GM21786 (cell line): ENCODE measurements at regions not wholly inside any gene's neighbourhood (a gene's known extent, or its start where the extent isn't known, plus 50 kb on each side); places are given as distances from the start of the nearest gene placed in this dataset.
"Not testable (repeated sequence)": the region's sequence is repeated elsewhere in the genome, so short reads cannot be mapped to it uniquely, and the experiment has no call there.

ENCODE experiments used
- ATAC-seq: cut with Tn5 transposase; IDR thresholded peaks from one replicate; pipeline ENCODE4 v1.9.1; 2021; ENCODE audit not compliant: unreplicated experiment

- ATAC-seq = not testable (repeated sequence)
Measured at GRCh38 chrX:4613651-4614050, 900.2 kb upstream of the PRKX start.

DNA sequence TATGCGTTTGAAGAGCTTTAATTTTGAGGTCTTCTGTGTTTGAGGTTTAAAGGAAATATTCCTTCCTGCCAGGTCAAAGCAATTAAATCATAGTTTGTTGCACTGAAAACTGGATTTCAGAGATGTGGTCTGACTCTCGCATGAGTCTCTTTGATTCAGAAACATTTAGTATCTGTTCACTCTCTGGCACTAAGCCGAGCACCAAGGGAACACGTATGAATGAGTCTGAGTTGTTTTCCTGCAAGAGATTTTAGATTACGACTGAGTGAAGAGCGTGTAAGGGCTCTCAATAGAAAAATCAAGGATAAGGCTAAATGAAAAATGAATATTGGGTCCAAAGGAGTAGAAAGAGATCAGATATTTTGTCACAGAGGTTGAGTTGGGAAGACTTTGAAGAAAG is 875.4 kb upstream of the PRKX start:
- ATAC-seq = no peak

DNA sequence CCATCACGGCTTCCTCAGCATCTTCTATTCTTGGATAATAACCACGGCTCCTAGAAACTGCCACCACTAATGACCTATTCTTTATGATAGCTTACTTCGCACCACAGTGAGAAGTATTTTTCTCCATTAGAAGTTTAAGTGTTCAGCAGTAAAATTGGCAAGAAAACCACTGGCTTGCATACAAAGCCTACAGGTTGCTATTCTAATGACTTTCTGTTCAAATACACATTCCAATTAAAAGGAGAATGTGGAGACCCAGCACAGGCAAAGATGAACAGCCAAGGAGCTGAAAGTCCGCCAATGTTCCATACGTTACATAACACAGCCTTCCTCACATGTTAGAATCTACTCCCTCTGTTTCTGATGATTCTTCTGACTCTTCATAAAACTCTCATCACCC is 875.0 kb upstream of the PRKX start:
- ATAC-seq = no peak

GRCh38 chrX:4588056-4588455 is 874.6 kb upstream of the PRKX start:
- no peak for ATAC-seq

- ATAC-seq = no peak
Measured at GRCh38 chrX:4579999-4580398, 866.5 kb upstream of the PRKX start.

- ATAC-seq = no peak
Measured at GRCh38 chrX:4579480-4579879, 866.0 kb upstream of the PRKX start.

GRCh38 chrX:4572691-4573090 is 859.2 kb upstream of the PRKX start:
- ATAC-seq = no peak

DNA sequence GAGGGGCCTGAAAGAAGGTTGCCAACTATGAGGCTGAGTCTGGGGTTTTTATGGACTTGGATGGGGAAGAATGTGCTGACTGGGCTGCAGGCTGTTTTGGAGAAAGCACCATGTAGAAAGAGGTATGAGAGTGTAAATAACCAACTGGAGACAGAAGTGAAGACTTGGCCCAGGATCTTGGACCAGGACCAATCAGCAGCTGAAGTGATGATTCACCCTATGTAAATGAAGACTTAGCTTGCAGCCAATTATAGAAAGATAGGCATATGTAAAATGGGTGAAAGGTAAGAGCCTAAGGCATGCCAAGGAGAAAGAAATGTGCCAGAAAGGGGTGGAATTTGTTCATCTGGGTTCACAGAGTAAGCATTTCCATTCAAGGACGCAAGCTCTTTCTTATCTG is 856.7 kb upstream of the PRKX start:
- no peak for ATAC-seq

GRCh38 chrX:4560192-4560591 is 846.7 kb upstream of the PRKX start:
- ATAC-seq = no peak

- ATAC-seq = no peak
Measured at GRCh38 chrX:4550018-4550417, 836.6 kb upstream of the PRKX start.

GRCh38 chrX:4547213-4547836 is 833.9 kb upstream of the PRKX start:
- peak; percentile 75 for ATAC-seq

- ATAC-seq = not testable (repeated sequence)
Measured at GRCh38 chrX:4546178-4546577, 832.7 kb upstream of the PRKX start.

- no peak for ATAC-seq
Measured at GRCh38 chrX:4528247-4528646, 814.8 kb upstream of the PRKX start.

GRCh38 chrX:4485912-4486311 is 772.5 kb upstream of the PRKX start:
- ATAC-seq = no peak

- ATAC-seq = no peak
Measured at GRCh38 chrX:4484266-4484665, 770.8 kb upstream of the PRKX start.

DNA sequence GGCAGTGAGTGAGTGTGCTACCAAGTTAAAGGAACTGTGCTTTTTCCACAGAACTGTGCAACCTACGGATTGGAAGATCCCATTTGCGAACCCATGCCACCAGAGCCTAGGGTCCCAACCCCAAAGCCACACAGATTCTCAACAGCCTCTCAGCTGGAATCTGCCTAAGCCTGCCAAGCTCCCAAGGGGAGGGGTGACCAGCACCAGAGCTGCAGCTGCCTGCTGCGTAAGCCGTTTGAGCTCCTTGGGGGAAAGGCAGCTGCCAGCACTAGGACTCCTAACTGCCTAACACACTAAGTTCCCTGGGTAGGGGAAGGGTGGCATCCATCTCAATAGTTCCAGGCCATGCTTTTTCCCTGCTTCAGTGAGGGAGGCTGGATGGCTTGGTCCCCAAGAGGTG is 738.1 kb upstream of the PRKX start:
- no peak for ATAC-seq

DNA sequence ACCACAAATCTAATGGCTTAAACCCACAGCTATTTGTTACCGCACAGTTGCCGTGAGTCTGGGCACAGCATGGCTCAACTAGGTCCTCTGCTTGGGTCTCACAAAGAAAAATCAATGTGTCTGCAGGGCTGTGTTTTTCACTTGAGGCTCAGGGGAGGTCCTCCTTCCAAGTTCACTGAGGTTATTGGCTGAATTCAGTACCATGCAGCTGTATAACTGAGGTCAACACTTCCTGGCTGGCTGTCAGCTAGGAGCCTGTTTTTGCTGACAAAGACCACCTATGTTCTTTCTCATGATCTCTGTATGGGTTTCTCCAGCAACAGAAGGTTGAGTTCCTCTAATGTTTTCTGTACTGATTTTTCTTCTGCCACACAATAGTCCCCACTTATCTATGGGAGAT is 736.7 kb upstream of the PRKX start:
- ATAC-seq = no peak

GRCh38 chrX:4435905-4436304 is 722.5 kb upstream of the PRKX start:
- ATAC-seq = no peak

- ATAC-seq = no peak
Measured at GRCh38 chrX:4397471-4397870, 684.0 kb upstream of the PRKX start.

DNA sequence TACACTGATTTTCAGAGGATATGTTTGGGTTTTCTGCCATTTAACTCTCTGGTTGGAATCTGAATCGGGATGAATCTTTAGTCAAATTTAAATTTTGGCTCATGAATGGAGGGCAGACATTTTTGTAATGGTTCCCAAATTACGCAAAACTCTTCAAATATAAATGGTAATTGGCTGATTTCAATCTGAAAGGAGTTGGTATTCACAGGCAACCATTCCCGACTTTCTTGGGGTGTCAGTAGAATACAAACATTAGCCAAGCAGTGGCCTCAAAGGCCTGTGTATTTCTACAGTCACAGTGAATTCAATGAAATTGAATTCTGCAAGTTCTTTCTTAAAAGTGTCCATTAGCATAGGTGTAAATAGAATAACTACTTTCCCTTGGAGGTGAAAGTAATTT is 668.8 kb upstream of the PRKX start:
- ATAC-seq = no peak

DNA sequence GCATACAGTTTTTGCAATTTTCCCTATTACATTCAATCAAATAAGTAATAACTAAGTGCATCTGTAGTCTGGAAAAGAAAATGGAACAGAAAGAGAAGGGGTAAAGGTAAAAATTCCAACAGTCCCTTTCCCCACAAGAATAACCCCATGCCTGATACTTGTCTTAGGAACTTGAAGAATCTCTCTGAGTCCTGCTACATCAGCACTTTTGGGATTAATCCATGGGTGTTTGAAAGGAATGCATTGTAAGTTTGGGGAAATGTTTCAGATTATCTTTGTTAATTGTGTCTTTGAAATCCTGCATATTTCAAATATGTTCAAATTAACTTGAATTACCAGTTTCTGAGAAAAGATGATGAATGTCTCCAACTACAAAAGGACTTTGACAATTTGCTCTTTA is 667.3 kb upstream of the PRKX start:
- ATAC-seq = no peak

GRCh38 chrX:4379071-4379470 is 665.6 kb upstream of the PRKX start:
- no peak for ATAC-seq

- no peak for ATAC-seq
Measured at GRCh38 chrX:4373791-4374190, 660.3 kb upstream of the PRKX start.

GRCh38 chrX:4358577-4358976 is 645.1 kb upstream of the PRKX start:
- ATAC-seq = no peak
